ENCODE measurements at regions not wholly inside any gene's neighbourhood (a gene's known extent, or its start where the extent isn't known, plus 50 kb on each side); places are given as distances from the start of the nearest gene placed in this dataset.
"Not testable (repeated sequence)": the region's sequence is repeated elsewhere in the genome, so short reads cannot be mapped to it uniquely, and the experiment has no call there.

DNA sequence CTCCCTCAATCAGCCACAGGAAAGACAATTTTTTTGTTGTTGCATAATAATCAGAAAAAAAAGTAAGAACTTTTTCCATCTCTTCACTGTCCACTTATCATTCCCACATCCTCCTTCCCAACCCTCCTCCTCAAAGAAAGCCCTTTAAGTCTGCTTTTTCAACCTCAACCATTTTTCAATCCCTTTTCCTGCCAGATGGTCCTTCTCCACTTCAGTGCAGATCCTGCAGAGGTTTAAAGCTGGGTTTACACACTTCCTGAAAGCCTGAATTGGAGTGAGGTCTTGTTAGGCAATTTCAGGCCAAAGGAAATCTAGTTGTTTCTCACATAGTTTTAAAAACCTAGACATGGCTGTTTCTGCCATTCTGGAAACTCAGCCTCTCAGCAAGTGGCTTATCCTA lies 78.3 kb downstream of the RPL27A start:
- no peak overlapping the region for H3K27ac Mint-ChIP-seq
- intact Hi-C loops (cut with micrococcal nuclease): no loop called here
- no peak overlapping the region for H3K4me3 Mint-ChIP-seq (ENCODE audit: low read depth)
- H3K4me1 Mint-ChIP-seq (ENCODE audit: low read depth): no peaks in the 10 kb centered on the region
- H3K36me3 Mint-ChIP-seq (ENCODE audit: low read depth): no peaks in the 10 kb centered on the region
- peaks cover 7% of the 10 kb centered on the region for H3K27me3 Mint-ChIP-seq (ENCODE audit: low read depth)
- no peak for DNase-seq (ENCODE audit: low spot score)
- H3K9me3 Mint-ChIP-seq: no peaks in the 10 kb centered on the region

DNA sequence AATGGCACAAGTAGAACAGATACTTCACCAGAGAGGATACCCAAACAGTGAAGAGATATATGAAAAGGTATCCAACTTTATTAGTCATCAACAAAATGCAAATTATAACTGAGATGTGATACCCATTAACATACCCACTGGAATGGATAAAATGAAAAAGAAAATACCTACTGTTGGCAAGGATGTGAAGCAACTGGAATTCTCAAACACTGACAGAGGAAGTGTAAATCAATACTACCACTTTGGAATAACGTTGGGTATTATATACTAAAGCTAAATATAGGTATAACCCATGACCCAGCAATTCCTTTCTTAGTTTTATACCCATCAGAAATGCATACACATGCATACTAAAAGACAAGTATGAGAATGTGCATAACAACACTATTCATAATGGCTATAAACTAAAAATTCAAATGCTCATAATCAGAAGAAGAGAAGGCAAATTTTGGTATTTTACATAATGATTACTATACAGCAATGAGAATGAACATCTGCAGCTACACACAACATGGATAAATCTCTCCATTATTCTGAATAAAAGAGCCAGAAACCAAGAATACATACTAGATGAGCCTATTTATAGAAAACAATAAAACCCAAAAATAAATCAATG lies 80.6 kb downstream of the RPL27A start:
- Mint-ChIP-seq H3K4me1 (ENCODE audit: low read depth) (peaks cover 4% of the 10 kb centered on the region), H3K36me3 (ENCODE audit: low read depth) (no peaks in the 10 kb centered on the region), H3K27ac (no peak overlapping the region), H3K9me3 (no peaks in the 10 kb centered on the region), H3K4me3 (ENCODE audit: low read depth) (no peak overlapping the region), H3K27me3 (ENCODE audit: low read depth) (peaks cover 5% of the 10 kb centered on the region)
- no peak for DNase-seq (ENCODE audit: low spot score)
- intact Hi-C loops (cut with micrococcal nuclease): no loop called here

DNA sequence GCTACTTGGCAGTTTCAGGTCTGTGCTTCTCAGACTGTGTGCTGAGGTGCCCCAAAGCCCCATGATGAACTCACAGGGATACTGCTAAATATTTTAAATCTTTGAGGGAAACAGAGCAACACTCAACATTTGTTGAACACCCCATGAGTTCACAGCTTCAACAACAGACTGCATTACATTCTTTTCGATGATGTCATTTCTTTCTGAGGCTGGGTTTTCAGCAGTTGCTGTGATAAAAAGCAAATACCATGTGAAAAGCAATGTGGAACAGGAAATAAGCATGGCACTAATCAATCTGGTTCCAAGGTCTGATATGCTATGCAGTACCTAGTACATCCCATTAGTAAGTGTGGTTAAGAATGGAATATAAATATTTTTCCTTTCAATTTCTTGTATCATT lies 82.7 kb downstream of the RPL27A start:
- H3K9me3 Mint-ChIP-seq: no peaks in the 10 kb centered on the region
- H3K27me3 Mint-ChIP-seq (ENCODE audit: low read depth): peaks cover 5% of the 10 kb centered on the region
- H3K4me3 Mint-ChIP-seq (ENCODE audit: low read depth): no peak overlapping the region
- peaks cover 6% of the 10 kb centered on the region for H3K4me1 Mint-ChIP-seq (ENCODE audit: low read depth)
- no peak overlapping the region for H3K27ac Mint-ChIP-seq
- DNase-seq (ENCODE audit: low spot score): no peak
- H3K36me3 Mint-ChIP-seq (ENCODE audit: low read depth): no peaks in the 10 kb centered on the region
- intact Hi-C loops (cut with micrococcal nuclease): no loop called here

DNA sequence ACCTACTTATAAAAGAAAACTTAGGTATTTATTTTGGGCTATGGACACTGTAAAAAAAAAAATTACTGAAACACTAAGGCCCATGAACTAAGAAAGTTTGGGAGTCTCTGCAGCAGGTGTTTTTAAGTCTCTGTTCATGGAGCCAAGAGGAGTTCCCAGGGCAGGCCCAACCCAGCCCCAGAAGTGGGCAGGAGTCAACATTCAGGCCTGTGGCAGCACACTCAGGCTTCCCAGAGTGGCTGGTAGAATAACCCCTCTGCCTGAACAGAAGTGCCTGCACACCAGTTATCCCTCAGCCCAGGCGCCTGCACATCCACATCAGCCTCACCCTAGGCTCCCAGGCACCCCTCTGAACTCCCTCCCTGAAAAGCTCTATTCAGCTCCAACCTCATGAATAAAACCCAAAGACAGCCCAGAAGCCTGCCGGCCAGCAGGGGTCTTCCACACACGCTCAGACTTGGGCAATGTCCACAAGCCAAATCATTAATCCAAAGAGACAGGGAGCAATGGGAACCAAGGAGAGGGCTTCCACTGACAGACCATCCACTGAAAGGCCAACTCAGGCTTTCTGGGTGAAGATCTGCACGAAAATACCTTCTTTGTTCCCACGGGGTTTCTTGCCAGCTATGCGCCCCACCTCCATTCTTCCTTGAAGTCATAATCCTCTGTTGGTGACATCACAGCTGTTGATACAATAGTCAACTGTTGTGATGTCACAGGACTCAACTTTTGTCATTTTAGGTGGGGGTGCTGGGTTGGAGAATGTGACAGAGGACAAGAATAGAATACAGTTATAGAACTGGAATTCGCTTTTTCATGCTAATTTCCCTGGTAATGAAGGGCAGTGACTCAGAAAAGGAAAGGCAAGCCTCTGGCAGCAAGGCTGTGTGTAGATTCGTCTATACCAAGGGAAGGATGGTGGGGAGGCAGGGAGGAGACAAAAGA lies 83.7 kb downstream of the RPL27A start:
- Mint-ChIP-seq H3K4me1 (ENCODE audit: low read depth) (peaks cover 6% of the 10 kb centered on the region), H3K4me3 (ENCODE audit: low read depth) (no peak overlapping the region), H3K27ac (no peak overlapping the region), H3K9me3 (no peaks in the 10 kb centered on the region), H3K36me3 (ENCODE audit: low read depth) (no peaks in the 10 kb centered on the region), H3K27me3 (ENCODE audit: low read depth) (peaks cover 7% of the 10 kb centered on the region)
- intact Hi-C loops (cut with micrococcal nuclease): no loop called here
- no peak for DNase-seq (ENCODE audit: low spot score)

DNA sequence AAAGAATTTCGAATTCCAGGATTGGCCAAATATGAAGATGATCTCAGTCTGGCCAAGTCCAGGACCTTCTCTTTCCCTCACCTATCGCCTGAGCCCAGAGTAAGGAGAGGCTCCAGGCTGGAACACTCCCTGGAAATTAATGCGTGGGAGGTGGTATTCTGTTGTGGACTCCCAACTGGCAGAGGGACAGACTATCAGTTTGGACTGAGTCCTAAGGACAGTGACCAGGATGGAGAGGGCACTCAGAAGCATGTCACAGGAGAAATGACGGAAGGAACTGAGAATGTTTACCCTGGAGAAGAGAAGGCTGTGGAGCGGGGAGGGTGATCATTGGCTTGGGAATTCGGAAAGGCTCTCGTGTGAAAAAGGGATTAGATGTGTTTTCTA lies 84.4 kb downstream of the RPL27A start:
- Mint-ChIP-seq H3K9me3 (no peaks in the 10 kb centered on the region), H3K4me3 (ENCODE audit: low read depth) (no peak overlapping the region), H3K4me1 (ENCODE audit: low read depth) (peaks cover 6% of the 10 kb centered on the region), H3K27me3 (ENCODE audit: low read depth) (peaks cover 7% of the 10 kb centered on the region), H3K36me3 (ENCODE audit: low read depth) (no peaks in the 10 kb centered on the region), H3K27ac (no peak overlapping the region)
- intact Hi-C loops (cut with micrococcal nuclease): no loop called here
- no peak for DNase-seq (ENCODE audit: low spot score)

DNA sequence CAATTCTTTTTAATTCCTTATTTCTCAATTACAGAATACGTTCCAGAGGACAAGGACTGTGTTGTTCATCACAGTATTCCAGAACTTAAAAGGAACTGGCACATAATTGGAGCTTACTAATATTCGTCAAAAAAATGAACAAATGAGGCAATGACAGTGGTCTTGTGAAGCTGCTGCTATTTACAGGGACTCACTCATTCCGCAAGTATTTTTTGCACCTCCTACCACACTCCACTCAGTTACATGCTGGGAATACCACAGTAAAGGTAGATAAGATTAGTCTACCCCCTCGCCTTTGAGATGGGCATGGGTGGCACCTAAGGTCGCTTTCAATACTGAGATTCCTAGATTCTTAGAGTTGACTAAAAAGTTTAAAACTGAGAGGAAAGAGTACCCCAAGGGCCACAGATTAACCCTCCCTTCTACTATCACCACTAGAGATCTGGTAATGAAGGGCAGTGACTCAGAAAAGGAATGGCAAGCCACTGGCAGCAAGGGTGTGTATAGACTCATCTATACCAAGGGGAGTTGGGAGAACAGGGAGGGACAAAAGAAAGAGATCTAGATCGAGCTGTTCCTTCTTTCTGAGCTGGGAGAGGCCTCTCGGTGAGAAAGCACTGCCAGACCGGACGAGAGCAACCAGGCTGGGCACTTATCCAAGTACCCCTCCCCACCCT lies 85.0 kb downstream of the RPL27A start:
- Mint-ChIP-seq H3K9me3 (no peaks in the 10 kb centered on the region), H3K27me3 (ENCODE audit: low read depth) (peaks cover 7% of the 10 kb centered on the region), H3K27ac (no peak overlapping the region), H3K4me3 (ENCODE audit: low read depth) (no peak overlapping the region), H3K36me3 (ENCODE audit: low read depth) (no peaks in the 10 kb centered on the region), H3K4me1 (ENCODE audit: low read depth) (peaks cover 8% of the 10 kb centered on the region)
- DNase-seq (ENCODE audit: low spot score): no peak
- intact Hi-C loops (cut with micrococcal nuclease): no loop called here

DNA sequence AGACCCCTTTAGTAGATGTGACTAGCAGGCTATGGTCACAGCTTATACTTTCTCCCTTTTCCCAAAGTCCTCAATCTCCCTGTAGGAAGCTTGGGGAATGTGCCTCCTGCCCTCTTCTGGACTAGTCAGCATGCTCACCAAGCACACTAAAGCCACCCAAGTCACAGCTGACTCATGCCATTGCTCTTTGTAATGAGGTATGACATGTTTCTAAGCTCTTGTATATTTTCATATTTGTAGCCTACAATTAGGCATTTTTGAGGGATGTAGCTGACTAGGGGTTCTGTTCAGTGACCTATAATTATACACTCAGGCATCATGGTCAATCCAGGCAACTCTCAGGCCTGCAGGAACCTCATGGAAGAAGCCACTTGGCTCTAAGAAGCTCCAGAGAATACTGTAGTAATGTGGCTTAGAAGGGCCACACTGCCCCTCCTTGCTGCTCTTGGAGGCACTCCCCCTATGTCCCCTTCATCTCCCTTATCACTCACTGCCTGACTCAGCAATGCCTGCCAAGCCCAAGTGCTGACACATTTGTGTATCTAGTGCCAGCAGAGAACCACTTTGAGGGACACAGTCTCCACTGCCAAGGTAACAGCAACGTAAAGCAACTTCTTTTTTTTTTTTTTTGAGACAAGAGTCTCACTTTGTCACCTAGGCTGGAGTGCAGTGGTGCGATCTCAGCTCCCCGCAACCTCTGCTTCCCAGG lies 86.2 kb downstream of the RPL27A start:
- Mint-ChIP-seq H3K4me1 (ENCODE audit: low read depth) (peaks cover 9% of the 10 kb centered on the region), H3K9me3 (no peaks in the 10 kb centered on the region), H3K4me3 (ENCODE audit: low read depth) (no peak overlapping the region), H3K36me3 (ENCODE audit: low read depth) (no peaks in the 10 kb centered on the region), H3K27me3 (ENCODE audit: low read depth) (peaks cover 2% of the 10 kb centered on the region), H3K27ac (no peak overlapping the region)
- intact Hi-C loops (cut with micrococcal nuclease): no loop called here
- DNase-seq (ENCODE audit: low spot score): no peak

DNA sequence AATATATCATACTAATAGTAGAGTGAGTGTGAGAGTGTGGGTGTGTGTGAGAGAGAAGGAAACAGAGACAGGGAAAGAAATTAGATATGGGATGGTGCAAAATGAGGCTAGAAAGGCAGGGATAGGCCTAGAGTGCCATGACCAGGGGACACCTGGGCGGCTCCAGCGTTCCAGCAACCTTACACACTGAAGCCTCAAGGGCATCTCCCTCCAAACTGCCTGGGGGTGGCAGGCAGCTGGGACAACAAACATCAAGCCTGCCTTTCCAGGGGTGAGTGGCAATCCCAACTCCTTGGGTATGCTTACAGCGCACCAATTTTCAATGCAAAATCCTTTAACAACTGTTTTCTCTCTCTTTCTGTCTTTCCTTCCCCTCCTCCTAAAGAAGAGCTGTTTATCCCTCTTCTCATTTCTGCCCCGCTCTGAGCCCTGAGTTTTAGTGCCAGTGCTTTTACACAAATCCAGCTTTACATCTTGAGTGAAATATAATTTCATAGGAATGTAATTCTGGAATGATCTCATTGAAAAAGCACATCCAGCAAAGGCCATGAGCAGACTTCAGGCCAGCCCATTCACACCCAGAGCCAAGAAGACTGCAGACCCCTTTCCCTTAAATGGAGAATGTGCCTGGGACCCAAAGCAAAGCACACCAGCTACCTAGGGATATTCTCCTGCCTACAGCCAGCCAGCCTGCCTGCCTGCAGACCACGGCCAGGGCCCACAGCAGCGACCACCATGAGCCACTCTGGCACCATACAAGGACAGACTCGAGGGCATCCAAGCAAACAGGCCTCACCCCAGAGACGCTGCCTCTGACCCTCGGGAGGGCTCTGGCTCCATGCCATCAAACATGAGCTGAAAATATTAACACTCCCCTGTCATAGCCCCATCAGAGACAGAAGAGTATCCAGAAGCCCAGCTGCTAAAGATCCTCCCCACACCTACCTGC lies 90.3 kb downstream of the RPL27A start:
- Mint-ChIP-seq H3K27me3 (ENCODE audit: low read depth) (peaks cover 2% of the 10 kb centered on the region), H3K4me1 (ENCODE audit: low read depth) (peaks cover 14% of the 10 kb centered on the region), H3K9me3 (no peaks in the 10 kb centered on the region), H3K36me3 (ENCODE audit: low read depth) (no peaks in the 10 kb centered on the region), H3K27ac (no peak overlapping the region), H3K4me3 (ENCODE audit: low read depth) (no peak overlapping the region)
- intact Hi-C loops (cut with micrococcal nuclease): no loop called here
- no peak for DNase-seq (ENCODE audit: low spot score)

DNA sequence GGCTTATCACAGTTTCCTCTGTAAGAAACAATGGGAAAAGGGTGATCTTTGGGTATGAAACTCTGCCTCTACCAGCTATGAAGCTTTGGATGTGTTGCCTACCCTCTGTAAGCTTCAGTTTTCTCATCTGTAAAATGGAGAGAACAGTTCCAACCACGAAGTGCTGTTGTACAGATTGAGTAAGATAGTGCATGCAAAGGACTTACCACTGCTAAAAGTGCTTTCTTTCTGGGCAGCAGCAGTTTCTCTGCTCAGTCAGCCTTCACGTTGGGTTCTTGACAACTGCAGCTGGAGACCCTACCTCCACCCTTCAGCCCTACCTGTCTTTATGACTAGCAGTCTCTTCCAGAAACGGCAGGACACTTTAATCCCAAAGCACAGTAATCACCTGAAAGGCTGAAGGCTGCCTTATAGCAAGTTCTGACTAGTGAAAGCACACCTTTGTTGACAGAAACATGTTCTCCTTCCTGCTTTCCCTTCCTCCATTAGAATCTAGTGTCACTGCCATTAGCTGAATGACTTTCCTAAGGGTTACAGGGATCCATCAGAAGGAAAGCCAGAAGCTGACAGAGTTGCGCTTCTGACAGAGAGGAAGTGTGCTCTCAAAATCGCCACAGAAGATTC lies 91.4 kb downstream of the RPL27A start:
- intact Hi-C loops (cut with micrococcal nuclease): no loop called here
- Mint-ChIP-seq H3K9me3 (no peaks in the 10 kb centered on the region), H3K4me1 (ENCODE audit: low read depth) (peaks cover 12% of the 10 kb centered on the region), H3K4me3 (ENCODE audit: low read depth) (no peak overlapping the region), H3K27me3 (ENCODE audit: low read depth) (peaks cover 2% of the 10 kb centered on the region), H3K27ac (peak overlapping the region; percentile 61), H3K36me3 (ENCODE audit: low read depth) (no peaks in the 10 kb centered on the region)
- no peak for DNase-seq (ENCODE audit: low spot score)

DNA sequence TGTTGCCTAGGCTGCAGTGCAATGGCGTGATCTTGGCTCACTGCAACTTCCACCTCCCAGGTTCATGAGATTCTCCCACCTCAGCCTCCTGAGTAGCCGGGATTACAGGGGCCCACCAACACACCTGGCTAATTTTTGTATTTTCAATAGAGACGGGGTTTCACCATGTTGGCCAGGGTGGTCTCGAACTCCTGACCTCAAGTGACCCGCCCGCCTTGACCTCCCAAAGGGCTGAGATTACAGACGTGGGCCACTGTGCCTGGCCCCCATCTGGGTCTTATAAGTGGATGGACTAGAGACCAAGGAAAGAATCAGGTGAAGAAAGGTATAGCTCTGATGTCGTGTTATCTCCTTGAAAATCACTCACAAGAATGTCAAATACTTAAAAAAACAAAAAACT lies 92.3 kb downstream of the RPL27A start:
- H3K9me3 Mint-ChIP-seq; H3K36me3 Mint-ChIP-seq (ENCODE audit: low read depth); intact Hi-C loops (cut with micrococcal nuclease); H3K4me3 Mint-ChIP-seq (ENCODE audit: low read depth); H3K27ac Mint-ChIP-seq; H3K27me3 Mint-ChIP-seq (ENCODE audit: low read depth); DNase-seq (ENCODE audit: low spot score): not testable (repeated sequence)
- peaks cover 12% of the 10 kb centered on the region for H3K4me1 Mint-ChIP-seq (ENCODE audit: low read depth)

DNA sequence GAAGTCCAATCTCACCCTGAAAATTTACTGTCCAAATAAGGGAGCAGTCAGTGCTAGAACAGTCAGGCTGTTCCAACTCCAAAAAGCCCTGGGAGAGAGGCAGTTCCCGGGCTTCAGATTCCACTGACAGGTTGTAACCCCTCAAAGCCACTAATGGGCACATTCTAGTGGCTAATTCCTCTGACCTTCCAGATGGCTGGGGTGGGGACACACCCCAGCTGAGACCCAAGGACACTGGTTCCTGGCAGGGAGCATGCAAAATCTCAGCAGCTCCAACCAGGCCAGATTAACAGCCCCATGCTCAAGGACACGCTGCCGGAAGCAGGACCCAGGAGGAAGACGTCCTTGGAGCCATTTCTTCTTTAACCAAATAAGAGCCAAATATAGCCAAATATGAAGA lies 92.7 kb downstream of the RPL27A start:
- no peak for DNase-seq (ENCODE audit: low spot score)
- Mint-ChIP-seq H3K9me3 (no peaks in the 10 kb centered on the region), H3K4me1 (ENCODE audit: low read depth) (peaks cover 12% of the 10 kb centered on the region), H3K27ac (no peak overlapping the region), H3K27me3 (ENCODE audit: low read depth) (peaks cover 4% of the 10 kb centered on the region), H3K36me3 (ENCODE audit: low read depth) (no peaks in the 10 kb centered on the region), H3K4me3 (ENCODE audit: low read depth) (no peak overlapping the region)
- intact Hi-C loops (cut with micrococcal nuclease): no loop called here

Data from activated T-helper 2 cell treated with anti-CD3 and anti-CD28 coated beads, Interferon-gamma antibody, Interleukin-2, Interleukin-4, amounts not matched to agents 10 μg/mL and 5 μg/mL and 100 μg/mL, durations not matched to agents 14 hours and 24 hours and 36 hours (primary cell).